ENCODE measurements at regions not wholly inside any gene's neighbourhood (a gene's known extent, or its start where the extent isn't known, plus 50 kb on each side); places are given as distances from the start of the nearest gene placed in this dataset.

DNA sequence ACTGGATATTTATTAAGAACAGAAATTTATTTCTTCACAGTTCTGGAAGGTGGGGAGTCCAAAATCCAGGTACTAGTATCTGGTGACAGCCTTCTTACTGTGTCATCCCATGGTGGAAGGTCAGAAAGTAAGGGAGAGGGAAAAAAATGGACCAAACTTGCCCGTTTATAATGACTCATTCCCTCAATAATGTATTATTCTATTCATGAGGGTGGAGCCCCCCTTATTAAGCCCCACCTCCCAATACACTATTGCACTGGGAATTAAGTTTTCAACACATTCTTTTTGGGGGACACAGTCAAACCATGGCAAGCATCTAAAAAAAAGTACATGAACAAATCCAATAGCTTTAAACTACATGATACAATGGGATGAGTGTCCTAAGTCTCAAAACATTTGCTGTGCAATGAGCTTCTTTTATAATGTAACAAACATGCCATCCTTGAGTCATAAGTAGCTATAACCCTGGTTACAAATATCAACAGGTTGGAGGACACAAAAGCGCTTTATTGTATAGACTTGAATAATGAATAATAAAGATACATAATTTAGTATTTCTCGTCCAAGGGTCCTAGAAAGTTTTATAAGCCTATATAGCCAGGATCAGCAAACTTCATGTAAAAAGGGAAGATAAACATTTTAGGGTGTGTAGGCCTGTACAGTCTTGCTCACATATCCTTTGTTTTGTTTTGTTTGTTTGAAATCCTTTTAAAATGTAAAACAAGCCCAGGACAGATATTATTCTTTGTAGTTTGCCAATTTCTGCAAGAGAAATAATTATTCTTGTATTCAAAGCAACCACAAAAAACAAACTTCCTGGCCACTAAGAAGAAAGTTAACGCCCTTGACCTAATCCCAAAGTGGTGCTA lies 160.6 kb upstream of the RAP2B start:
- ChIA-PET POLR2A (ENCODE audit: low non-redundant PET) (no interaction called here), CTCF (interaction anchor here (0.6 to 1.0 kb wide), 2 partner anchors 10 to 14 kb away, joined by 3 to 4 read pairs; no protein-coding TSS in a partner anchor)
- TF ChIP-seq CTCF (conservative IDR thresholded peaks at IDR 0.05; ENCODE audit: low read depth): no peak
- no peak overlapping the region for H3K27ac ChIP-seq
- DNase-seq (ENCODE audit: low spot score): peak; percentile 13

DNA sequence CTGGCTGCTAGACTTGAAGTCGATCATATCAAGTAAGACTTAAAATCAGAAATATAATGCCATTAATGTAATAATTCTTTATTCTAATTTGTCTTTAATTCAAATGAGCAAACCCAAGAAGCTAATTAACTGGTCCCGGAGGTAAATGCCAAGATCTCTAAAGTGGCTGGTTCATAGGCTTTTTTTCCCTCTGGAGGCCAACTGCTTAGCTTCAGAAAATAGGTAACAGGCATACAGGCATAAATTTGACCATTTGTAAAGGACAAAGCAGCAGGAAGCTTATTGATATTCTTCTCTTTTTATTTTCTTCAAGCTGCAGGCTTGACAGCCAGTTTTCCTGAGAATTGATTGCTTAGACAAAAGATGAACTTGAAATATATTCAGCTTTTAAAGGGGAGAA lies 158.6 kb upstream of the RAP2B start:
- CTCF ChIA-PET: no interaction called here
- H3K27ac ChIP-seq: no peak overlapping the region
- POLR2A ChIA-PET (ENCODE audit: low non-redundant PET): no interaction called here
- DNase-seq (ENCODE audit: low spot score): no peak
- TF ChIP-seq CTCF (conservative IDR thresholded peaks at IDR 0.05; ENCODE audit: low read depth): no peak

DNA sequence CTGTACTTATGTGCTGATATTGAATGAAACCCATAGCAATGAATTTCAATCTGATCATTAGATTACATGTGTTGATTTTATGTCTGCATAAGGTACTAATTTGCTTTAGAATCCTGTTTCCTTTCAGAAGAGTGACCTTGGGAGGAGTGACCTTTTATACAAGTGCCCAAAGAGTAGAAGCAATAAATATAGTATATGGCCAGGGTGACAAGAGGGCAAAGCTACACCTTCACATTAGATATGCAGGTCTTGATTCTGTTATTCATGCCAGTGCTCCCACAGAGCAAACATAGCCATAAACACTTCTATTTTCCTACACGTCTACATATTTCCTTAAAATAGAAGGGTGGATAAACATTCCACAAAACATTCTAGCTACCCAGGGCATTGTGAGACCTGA lies 158.2 kb upstream of the RAP2B start:
- CTCF ChIA-PET: no interaction called here
- TF ChIP-seq CTCF (conservative IDR thresholded peaks at IDR 0.05; ENCODE audit: low read depth): no peak
- no peak overlapping the region for H3K27ac ChIP-seq
- DNase-seq (ENCODE audit: low spot score): no peak
- POLR2A ChIA-PET (ENCODE audit: low non-redundant PET): no interaction called here

DNA sequence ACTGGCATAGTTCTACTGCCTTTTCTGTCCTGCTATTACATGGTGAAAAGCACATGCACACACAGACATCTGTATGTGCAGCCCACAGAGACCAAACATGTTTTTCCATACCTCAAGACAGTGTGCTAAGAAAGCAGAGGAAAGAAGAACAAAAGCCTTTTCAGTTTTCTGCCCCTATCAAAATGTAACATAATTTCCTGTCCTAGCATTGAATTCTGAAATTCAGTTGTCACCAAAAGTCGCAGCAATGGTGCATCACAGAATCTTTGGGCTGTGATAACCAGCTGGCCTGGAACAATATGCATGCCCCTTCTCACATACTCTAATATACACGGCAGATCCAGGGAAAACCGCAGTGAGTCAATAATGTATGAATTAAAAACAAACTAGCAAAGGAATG lies 153.8 kb upstream of the RAP2B start:
- CTCF ChIA-PET: interaction anchor here (0.7 kb wide), 1 partner anchor 10 kb away, joined by 4 read pairs; no protein-coding TSS in a partner anchor
- POLR2A ChIA-PET (ENCODE audit: low non-redundant PET): no interaction called here
- H3K27ac ChIP-seq: no peak overlapping the region
- DNase-seq (ENCODE audit: low spot score): no peak
- no peak for TF ChIP-seq CTCF (conservative IDR thresholded peaks at IDR 0.05; ENCODE audit: low read depth)

DNA sequence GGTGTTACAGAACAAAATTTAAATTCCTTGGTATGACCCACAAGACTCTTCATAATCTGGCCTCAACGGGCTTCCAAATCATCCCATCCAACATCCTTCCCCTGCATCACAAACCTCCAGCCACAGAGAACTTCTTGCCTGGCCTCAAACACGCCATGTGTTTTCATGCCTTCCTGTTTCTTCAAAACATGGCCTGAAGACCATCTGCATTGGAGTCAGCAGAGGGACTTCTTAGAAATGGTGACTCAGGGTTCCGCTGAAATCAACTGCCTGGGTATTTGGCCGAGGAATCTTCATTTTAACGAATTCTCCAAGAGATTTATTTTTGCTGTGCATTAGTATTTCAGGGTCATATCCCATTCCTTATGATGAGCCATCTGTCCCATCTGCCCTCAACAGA lies 138.1 kb upstream of the RAP2B start:
- no peak overlapping the region for H3K27ac ChIP-seq
- TF ChIP-seq CTCF (conservative IDR thresholded peaks at IDR 0.05; ENCODE audit: low read depth): no peak
- no peak for DNase-seq (ENCODE audit: low spot score)
- ChIA-PET CTCF (interaction anchor here (0.9 to 1.1 kb wide), 2 partner anchors 141 to 570 kb away, joined by 3 to 4 read pairs; no protein-coding TSS in a partner anchor), POLR2A (ENCODE audit: low non-redundant PET) (no interaction called here)

DNA sequence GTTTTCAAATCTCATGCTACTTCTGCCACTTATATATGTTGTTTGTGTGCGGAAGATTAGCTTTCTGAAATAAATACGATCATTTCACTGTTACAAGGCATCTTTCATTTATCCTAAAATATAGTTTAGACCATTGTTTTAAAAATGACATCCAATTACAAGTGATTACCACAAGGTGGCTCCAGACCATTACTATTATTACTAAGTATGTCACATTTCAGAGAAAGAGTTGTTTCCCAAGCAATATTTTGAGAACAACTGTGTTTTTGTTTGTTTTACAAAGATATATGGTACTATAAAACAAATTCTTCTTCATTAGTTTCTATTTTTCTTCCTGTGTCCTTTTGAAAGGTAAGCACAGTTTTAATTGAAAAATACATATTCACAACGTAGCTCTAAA lies 136.0 kb upstream of the RAP2B start:
- POLR2A ChIA-PET (ENCODE audit: low non-redundant PET): no interaction called here

More for the DNA sequence above, 136.0 kb upstream of the RAP2B start:
- peak; percentile 41 for DNase-seq (ENCODE audit: low spot score)
- CTCF ChIA-PET: interaction anchor here (0.6 to 1.3 kb wide), 4 partner anchors 10 to 946 kb away, joined by 3 to 4 read pairs (median 3); no protein-coding TSS in a partner anchor
- peak; percentile 77 for TF ChIP-seq CTCF (conservative IDR thresholded peaks at IDR 0.05; ENCODE audit: low read depth)
- no peak overlapping the region for H3K27ac ChIP-seq
